ENCODE measurements at regions not wholly inside any gene's neighbourhood (a gene's known extent, or its start where the extent isn't known, plus 50 kb on each side); places are given as distances from the start of the nearest gene placed in this dataset.

DNA sequence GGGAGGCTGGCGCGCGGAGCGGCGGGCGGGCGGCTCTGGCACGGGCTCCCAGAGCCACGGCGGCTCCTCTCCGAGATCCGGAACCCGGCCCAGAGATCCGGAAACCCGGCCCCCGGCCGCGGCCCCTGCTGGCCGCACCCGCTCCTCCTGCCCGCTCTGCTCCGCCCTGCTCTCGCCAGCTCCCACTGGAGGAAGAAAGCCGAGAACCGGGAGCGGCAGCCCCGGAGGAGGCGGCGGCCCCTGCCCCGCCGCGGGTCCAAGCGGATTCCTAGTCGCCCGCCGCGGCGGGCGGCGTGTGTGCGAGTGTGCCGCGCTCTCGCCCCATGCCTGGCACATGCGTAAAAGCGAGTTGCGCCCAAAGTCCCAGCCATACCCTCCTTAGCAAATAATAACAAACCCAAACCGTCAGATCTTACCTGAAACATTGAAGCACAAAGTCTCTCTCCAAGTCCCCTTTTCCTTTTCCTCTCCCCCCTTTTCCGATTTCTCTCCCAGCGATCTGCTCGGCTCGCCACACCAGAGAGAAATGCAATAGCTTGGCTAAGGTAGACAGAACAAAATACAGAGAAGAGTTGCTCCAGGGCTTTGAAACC, 108.7 kb upstream of the KCTD1 start:
- TF ChIP-seq, protein P1, sequence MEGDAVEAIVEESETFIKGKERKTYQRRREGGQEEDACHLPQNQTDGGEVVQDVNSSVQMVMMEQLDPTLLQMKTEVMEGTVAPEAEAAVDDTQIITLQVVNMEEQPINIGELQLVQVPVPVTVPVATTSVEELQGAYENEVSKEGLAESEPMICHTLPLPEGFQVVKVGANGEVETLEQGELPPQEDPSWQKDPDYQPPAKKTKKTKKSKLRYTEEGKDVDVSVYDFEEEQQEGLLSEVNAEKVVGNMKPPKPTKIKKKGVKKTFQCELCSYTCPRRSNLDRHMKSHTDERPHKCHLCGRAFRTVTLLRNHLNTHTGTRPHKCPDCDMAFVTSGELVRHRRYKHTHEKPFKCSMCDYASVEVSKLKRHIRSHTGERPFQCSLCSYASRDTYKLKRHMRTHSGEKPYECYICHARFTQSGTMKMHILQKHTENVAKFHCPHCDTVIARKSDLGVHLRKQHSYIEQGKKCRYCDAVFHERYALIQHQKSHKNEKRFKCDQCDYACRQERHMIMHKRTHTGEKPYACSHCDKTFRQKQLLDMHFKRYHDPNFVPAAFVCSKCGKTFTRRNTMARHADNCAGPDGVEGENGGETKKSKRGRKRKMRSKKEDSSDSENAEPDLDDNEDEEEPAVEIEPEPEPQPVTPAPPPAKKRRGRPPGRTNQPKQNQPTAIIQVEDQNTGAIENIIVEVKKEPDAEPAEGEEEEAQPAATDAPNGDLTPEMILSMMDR (IDR thresholded peaks at IDR 0.05 in 4 of 5, conservative IDR thresholded peaks at IDR 0.05 in 1 of 5): peak in 1 of 5 experiments; percentile 36
- TF ChIP-seq POLR2A (IDR thresholded peaks at IDR 0.05): no peak

Data from gastrocnemius medialis (tissue), 4 donors.